Nephron (organoid): ENCODE measurements at regions not wholly inside any gene's neighbourhood (a gene's known extent, or its start where the extent isn't known, plus 50 kb on each side); places are given as distances from the start of the nearest gene placed in this dataset.

Experiments
- H3K27ac Mint-ChIP-seq, 3 experiments: 2 replicates each; pipeline ENCODE4 v1.8.0; 2020; ENCODE audit warnings: mixed read lengths in 3 of 3, mild to moderate bottlenecking in 2 of 3, moderate library complexity in 1 of 3
- H3K27me3 Mint-ChIP-seq: 2 replicates; pipeline ENCODE4 v1.8.0; 2021; ENCODE audit warnings: low read depth, mild to moderate bottlenecking, moderate library complexity, mixed read lengths
- H3K36me3 Mint-ChIP-seq: 2 replicates; pipeline ENCODE4 v1.8.0; 2020; ENCODE audit warnings: low read depth, mixed read lengths
- H3K4me1 Mint-ChIP-seq: 2 replicates; pipeline ENCODE4 v1.8.0; 2020; ENCODE audit warnings: mixed read lengths
- H3K4me3 Mint-ChIP-seq, 3 experiments: 2 replicates each; pipeline ENCODE4 v1.8.0; 2020; ENCODE audit warnings: mild to moderate bottlenecking in 3 of 3, mixed read lengths in 3 of 3, moderate library complexity in 2 of 3
- H3K9me3 Mint-ChIP-seq: 2 replicates; pipeline ENCODE4 v1.8.0; 2020; ENCODE audit warnings: mixed read lengths
- TF ChIP-seq, protein P1 (sequence below), 3 experiments: fragments of 200-600 bp; sonication (generic); IDR thresholded peaks; one replicate each; pipeline ENCODE4 v1.5.0; 2021; ENCODE audit warnings: antibody characterized with exemption in 3 of 3; ENCODE audit not compliant: unreplicated experiment in 3 of 3

DNA sequence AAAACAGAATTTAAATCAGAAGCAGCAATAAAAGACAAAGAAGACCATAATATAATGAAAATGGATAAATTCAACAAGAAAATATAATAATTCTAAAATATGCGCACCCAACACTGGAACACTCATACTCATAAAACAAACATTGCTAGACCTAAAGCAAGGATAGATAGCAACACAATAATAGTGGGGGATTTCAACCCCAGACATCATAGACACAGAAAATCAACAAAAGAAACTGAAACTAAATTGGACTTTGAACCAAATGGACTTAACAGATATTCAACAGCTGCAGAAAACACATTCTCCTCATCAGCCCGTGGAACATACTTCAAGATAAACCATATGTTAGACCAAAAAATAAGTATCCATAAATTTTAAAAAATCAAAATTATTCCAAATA lies 1552.6 kb downstream of the C4orf33 start:
- Mint-ChIP-seq H3K36me3 (no peaks in the 10 kb centered on the region), H3K27me3 (no peaks in the 10 kb centered on the region), H3K4me3 (no peak overlapping the region), H3K27ac (no peak overlapping the region), H3K9me3 (peaks cover 6% of the 10 kb centered on the region), H3K4me1 (no peaks in the 10 kb centered on the region)
- TF ChIP-seq, protein P1, sequence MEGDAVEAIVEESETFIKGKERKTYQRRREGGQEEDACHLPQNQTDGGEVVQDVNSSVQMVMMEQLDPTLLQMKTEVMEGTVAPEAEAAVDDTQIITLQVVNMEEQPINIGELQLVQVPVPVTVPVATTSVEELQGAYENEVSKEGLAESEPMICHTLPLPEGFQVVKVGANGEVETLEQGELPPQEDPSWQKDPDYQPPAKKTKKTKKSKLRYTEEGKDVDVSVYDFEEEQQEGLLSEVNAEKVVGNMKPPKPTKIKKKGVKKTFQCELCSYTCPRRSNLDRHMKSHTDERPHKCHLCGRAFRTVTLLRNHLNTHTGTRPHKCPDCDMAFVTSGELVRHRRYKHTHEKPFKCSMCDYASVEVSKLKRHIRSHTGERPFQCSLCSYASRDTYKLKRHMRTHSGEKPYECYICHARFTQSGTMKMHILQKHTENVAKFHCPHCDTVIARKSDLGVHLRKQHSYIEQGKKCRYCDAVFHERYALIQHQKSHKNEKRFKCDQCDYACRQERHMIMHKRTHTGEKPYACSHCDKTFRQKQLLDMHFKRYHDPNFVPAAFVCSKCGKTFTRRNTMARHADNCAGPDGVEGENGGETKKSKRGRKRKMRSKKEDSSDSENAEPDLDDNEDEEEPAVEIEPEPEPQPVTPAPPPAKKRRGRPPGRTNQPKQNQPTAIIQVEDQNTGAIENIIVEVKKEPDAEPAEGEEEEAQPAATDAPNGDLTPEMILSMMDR (IDR thresholded peaks at IDR 0.05; ENCODE audit: unreplicated experiment in 3 of 3), result no peak

DNA sequence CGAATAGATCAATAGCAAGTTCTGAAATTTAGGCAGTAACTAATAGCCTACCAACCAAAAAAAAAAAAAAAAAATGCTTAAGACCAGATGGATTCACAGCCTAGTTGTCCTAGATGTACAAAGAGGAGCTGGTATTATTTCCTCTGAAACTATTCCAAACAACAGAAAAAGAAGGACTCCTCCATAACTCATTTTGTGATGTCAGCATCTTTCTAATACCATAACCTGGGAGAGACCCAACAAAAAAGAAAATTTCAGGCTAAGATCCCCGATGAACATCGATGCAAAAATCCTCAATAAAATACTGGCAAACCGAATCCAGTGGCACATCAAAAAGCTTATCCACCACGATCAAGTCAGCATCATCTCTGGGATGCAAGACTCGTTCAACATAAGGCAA lies 1557.9 kb downstream of the C4orf33 start:
- H3K4me1 Mint-ChIP-seq, result no peaks in the 10 kb centered on the region
- H3K4me3 Mint-ChIP-seq, result no peak overlapping the region
- peaks cover 19% of the 10 kb centered on the region for H3K9me3 Mint-ChIP-seq
- TF ChIP-seq, protein P1 (IDR thresholded peaks at IDR 0.05; ENCODE audit: unreplicated experiment in 3 of 3), result no peak
- no peak overlapping the region for H3K27ac Mint-ChIP-seq
- H3K36me3 Mint-ChIP-seq, result no peaks in the 10 kb centered on the region
- no peaks in the 10 kb centered on the region for H3K27me3 Mint-ChIP-seq

DNA sequence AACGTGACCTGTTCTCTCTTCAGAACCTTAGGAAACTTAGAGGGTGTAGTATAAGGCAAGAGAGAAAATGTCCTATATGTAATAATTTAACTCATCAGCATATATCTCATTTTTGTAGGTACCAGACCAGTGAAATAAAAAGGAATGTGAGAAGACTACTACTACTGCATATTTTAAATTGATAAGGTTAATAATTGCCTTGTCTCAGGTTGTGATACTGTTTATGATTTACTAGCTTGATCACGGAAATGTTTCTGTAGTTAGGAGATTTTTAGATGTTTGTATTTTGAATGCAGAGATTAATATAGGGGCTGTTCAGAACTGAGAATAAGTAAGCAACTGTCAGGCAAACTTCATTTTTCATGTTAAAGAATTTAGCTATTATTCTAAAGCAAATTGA lies 1563.4 kb downstream of the C4orf33 start:
- H3K27ac Mint-ChIP-seq, result peak overlapping the region in 1 of 3 experiments; percentile 45
- peaks cover 11% of the 10 kb centered on the region for H3K9me3 Mint-ChIP-seq
- TF ChIP-seq, protein P1 (IDR thresholded peaks at IDR 0.05; ENCODE audit: unreplicated experiment in 3 of 3), result no peak
- no peaks in the 10 kb centered on the region for H3K4me1 Mint-ChIP-seq
- H3K4me3 Mint-ChIP-seq, result no peak overlapping the region
- H3K27me3 Mint-ChIP-seq, result no peaks in the 10 kb centered on the region
- H3K36me3 Mint-ChIP-seq, result no peaks in the 10 kb centered on the region

DNA sequence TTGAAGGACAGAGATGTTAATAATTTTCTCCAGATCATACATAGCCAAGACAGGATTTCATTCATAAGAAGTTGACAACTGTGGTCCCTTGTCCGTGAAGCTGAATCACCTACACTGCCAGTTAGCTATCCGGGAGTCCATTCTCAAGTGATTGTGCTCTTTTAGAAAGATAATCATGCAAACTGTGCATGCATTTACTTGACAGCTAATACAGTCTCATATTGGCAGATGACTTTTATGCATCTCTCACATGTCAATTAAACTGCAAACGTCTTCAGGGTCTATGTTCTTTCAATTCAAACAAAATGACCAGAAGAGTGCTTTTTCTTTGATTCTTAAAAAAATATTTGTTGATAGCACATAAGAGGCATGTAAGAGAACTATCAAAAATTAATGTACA lies 1572.9 kb downstream of the C4orf33 start:
- Mint-ChIP-seq H3K27ac (no peak overlapping the region), H3K4me3 (no peak overlapping the region), H3K36me3 (no peaks in the 10 kb centered on the region), H3K4me1 (no peaks in the 10 kb centered on the region), H3K9me3 (no peaks in the 10 kb centered on the region), H3K27me3 (no peaks in the 10 kb centered on the region)
- TF ChIP-seq, protein P1 (IDR thresholded peaks at IDR 0.05; ENCODE audit: unreplicated experiment in 3 of 3), result no peak

DNA sequence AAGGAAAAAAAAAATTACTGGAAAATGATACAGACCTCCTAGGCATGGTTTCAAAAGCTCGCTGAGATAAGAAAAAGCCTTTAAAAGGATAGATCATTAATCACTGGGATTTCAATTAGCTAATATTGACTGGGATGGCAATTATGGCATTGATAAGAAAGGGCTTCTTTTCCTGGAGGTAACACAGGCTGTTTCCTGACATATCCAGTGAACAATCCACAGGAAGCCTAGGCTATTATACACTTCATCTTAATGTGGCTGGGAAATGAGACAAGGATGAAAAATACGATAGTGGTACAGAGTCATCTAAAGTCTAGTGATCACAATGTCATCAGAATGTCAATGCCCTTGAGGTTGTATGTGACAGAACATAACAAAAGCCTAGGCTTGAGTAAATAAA lies 1579.3 kb downstream of the C4orf33 start:
- Mint-ChIP-seq H3K4me3 (no peak overlapping the region), H3K27me3 (no peaks in the 10 kb centered on the region), H3K27ac (no peak overlapping the region), H3K36me3 (no peaks in the 10 kb centered on the region), H3K4me1 (no peaks in the 10 kb centered on the region), H3K9me3 (no peaks in the 10 kb centered on the region)
- TF ChIP-seq, protein P1 (IDR thresholded peaks at IDR 0.05; ENCODE audit: unreplicated experiment in 3 of 3), result no peak

DNA sequence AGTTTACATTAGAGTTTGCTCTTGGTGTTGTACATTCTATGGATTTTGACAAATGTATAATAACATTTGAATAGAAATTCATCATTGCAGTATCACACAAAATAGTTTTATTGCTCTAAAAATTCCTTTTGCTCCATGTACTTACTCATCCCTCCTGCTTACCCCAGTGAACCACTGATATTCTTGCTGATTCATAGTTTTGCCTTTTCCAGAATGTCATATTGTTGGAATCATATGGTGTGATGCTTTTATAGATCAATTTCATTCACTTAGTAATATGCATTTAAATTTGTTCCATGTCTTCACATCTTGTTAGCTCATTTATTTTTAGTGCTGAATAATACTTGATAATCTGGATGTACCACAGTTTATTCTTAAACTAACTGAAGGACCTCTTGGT lies 1593.2 kb downstream of the C4orf33 start:
- no peaks in the 10 kb centered on the region for H3K9me3 Mint-ChIP-seq
- no peaks in the 10 kb centered on the region for H3K36me3 Mint-ChIP-seq
- no peak overlapping the region for H3K4me3 Mint-ChIP-seq
- no peaks in the 10 kb centered on the region for H3K4me1 Mint-ChIP-seq
- H3K27ac Mint-ChIP-seq, result no peak overlapping the region
- H3K27me3 Mint-ChIP-seq, result no peaks in the 10 kb centered on the region
- TF ChIP-seq, protein P1 (IDR thresholded peaks at IDR 0.05; ENCODE audit: unreplicated experiment in 3 of 3), result no peak
